Iris pigment epithelial cell (primary cell): ENCODE measurements at regions not wholly inside any gene's neighbourhood (a gene's known extent, or its start where the extent isn't known, plus 50 kb on each side); places are given as distances from the start of the nearest gene placed in this dataset.

Experiments used
- DNase-seq: peaks from one replicate; pipeline ENCODE4 v3.0.0-alpha.2; 2011; ENCODE audit warnings: low read depth

- DNase-seq: no peak
These were observed 118.4 kb downstream of the LRRC30 start for GRCh38 chr18:7349181-7349837.

GRCh38 chr18:7358989-7359726, 128.3 kb downstream of the LRRC30 start:
- DNase-seq: no peak

GRCh38 chr18:7360606-7361170, 129.8 kb downstream of the LRRC30 start:
- no peak for DNase-seq

GRCh38 chr18:7363338-7363737, 132.4 kb downstream of the LRRC30 start:
- no peak for DNase-seq

- DNase-seq: no peak
These were observed 135.7 kb downstream of the LRRC30 start for GRCh38 chr18:7366597-7366996.

- DNase-seq: no peak
These were observed 136.4 kb downstream of the LRRC30 start for GRCh38 chr18:7367336-7367735.

- DNase-seq: no peak
These were observed 138.1 kb downstream of the LRRC30 start for GRCh38 chr18:7369006-7369405.

GRCh38 chr18:7370375-7370774, 139.5 kb downstream of the LRRC30 start:
- peak; percentile 9 for DNase-seq

GRCh38 chr18:7370802-7371201, 139.9 kb downstream of the LRRC30 start:
- no peak for DNase-seq

GRCh38 chr18:7373441-7373840, 142.6 kb downstream of the LRRC30 start:
- no peak for DNase-seq

- DNase-seq: no peak
These were observed 150.4 kb downstream of the LRRC30 start for GRCh38 chr18:7381307-7381706.

GRCh38 chr18:7382328-7383001, 151.6 kb downstream of the LRRC30 start:
- DNase-seq: no peak

- DNase-seq: no peak
These were observed 152.4 kb downstream of the LRRC30 start for GRCh38 chr18:7383002-7383980.

GRCh38 chr18:7388741-7389140, 157.9 kb downstream of the LRRC30 start:
- no peak for DNase-seq

- DNase-seq: no peak
These were observed 160.0 kb downstream of the LRRC30 start for GRCh38 chr18:7390731-7391492.

GRCh38 chr18:7393080-7393479, 162.2 kb downstream of the LRRC30 start:
- no peak for DNase-seq

GRCh38 chr18:7394050-7394659, 163.3 kb downstream of the LRRC30 start:
- DNase-seq: no peak

GRCh38 chr18:7395566-7395965, 164.7 kb downstream of the LRRC30 start:
- DNase-seq: no peak

GRCh38 chr18:7413906-7414305, 153.2 kb upstream of the PTPRM start:
- DNase-seq: peak; percentile 57

- DNase-seq: peak; percentile 40
These were observed 152.7 kb upstream of the PTPRM start for GRCh38 chr18:7414459-7414858.
